GM12891 (cell line): ENCODE measurements at regions not wholly inside any gene's neighbourhood (a gene's known extent, or its start where the extent isn't known, plus 50 kb on each side); places are given as distances from the start of the nearest gene placed in this dataset.
"Not testable (repeated sequence)": the region's sequence is repeated elsewhere in the genome, so short reads cannot be mapped to it uniquely, and the experiment has no call there.

ENCODE experiments used
- DNase-seq: peaks from one replicate; pipeline ENCODE4 v3.0.0; 2011; ENCODE audit warnings: low spot score; ENCODE audit not compliant: insufficient read length
- FAIRE-seq: peaks from 2 replicates; lab custom pipeline; 2011; peaks lifted over from hg19 to GRCh38; lab: Jason Lieb, UNC
- PAX5 ChIP-seq: IDR thresholded peaks from 2 replicates; pipeline ENCODE4 v1.6.1; 2011; ENCODE audit warnings: low read length, moderate library complexity, mild to moderate bottlenecking; ENCODE audit not compliant: insufficient read depth, severe bottlenecking
- POLR2A ChIP-seq: IDR thresholded peaks from 2 replicates; pipeline ENCODE4 v1.6.1; 2011; ENCODE audit warnings: low read depth, low read length, control low read depth
- POLR2AphosphoS5 ChIP-seq: IDR thresholded peaks from 2 replicates; pipeline ENCODE4 v1.6.1; 2011; ENCODE audit warnings: low read depth, low read length, control low read depth
- POU2F2 ChIP-seq: IDR thresholded peaks from 2 replicates; pipeline ENCODE4 v1.6.1; 2011; ENCODE audit warnings: low read depth, mild to moderate bottlenecking, control low read depth, low read length, moderate library complexity
- SPI1 ChIP-seq: IDR thresholded peaks from 2 replicates; pipeline ENCODE4 v1.6.1; 2011; ENCODE audit warnings: low read depth, low read length, control low read depth
- TAF1 ChIP-seq: IDR thresholded peaks from 2 replicates; pipeline ENCODE4 v1.6.1; 2011; ENCODE audit warnings: low read depth, low read length, control low read depth

GRCh38 chr4:10388146-10388545, 69.1 kb downstream of the ZNF518B start:
- not testable (repeated sequence) for FAIRE-seq, DNase-seq

- TF ChIP-seq PAX5: no peak
- no peak for TF ChIP-seq POU2F2
- TF ChIP-seq TAF1: no peak
- no peak for TF ChIP-seq SPI1
- no peak for TF ChIP-seq POLR2AphosphoS5
- no peak for TF ChIP-seq POLR2A
- no peak for FAIRE-seq
- no peak for DNase-seq
These were observed 71.2 kb downstream of the ZNF518B start for GRCh38 chr4:10385994-10386394.

GRCh38 chr4:10384974-10385373, 72.3 kb downstream of the ZNF518B start:
- no peak for DNase-seq
- TF ChIP-seq SPI1: no peak
- TF ChIP-seq POU2F2: no peak
- TF ChIP-seq POLR2AphosphoS5: no peak
- no peak for TF ChIP-seq PAX5
- TF ChIP-seq POLR2A: no peak
- TF ChIP-seq TAF1: no peak
- no peak for FAIRE-seq

GRCh38 chr4:10383417-10383816, 73.8 kb downstream of the ZNF518B start:
- DNase-seq (no peak), FAIRE-seq (no peak)
- TF ChIP-seq POU2F2 (no peak), POLR2A (no peak)

GRCh38 chr4:10382171-10382570, 75.1 kb downstream of the ZNF518B start:
- DNase-seq, FAIRE-seq: not testable (repeated sequence)

GRCh38 chr4:10381146-10381545, 76.1 kb downstream of the ZNF518B start:
- TF ChIP-seq POU2F2 (no peak), PAX5 (no peak), SPI1 (no peak), POLR2A (no peak), TAF1 (no peak), POLR2AphosphoS5 (no peak)
- no peak for FAIRE-seq
- DNase-seq: no peak

GRCh38 chr4:10380735-10381134, 76.5 kb downstream of the ZNF518B start:
- TF ChIP-seq POLR2AphosphoS5 (no peak), SPI1 (no peak), POU2F2 (no peak), PAX5 (no peak), POLR2A (no peak), TAF1 (no peak)
- FAIRE-seq: no peak
- no peak for DNase-seq

GRCh38 chr4:10371869-10372471, 85.3 kb downstream of the ZNF518B start:
- no peak for TF ChIP-seq POU2F2
- no peak for TF ChIP-seq SPI1
- no peak for TF ChIP-seq TAF1
- TF ChIP-seq POLR2AphosphoS5: no peak
- TF ChIP-seq POLR2A: no peak
- TF ChIP-seq PAX5: no peak
- no peak for DNase-seq
- no peak for FAIRE-seq

- TF ChIP-seq POU2F2 (no peak), POLR2AphosphoS5 (no peak), TAF1 (no peak)
- no peak for FAIRE-seq
These were observed 86.1 kb downstream of the ZNF518B start for GRCh38 chr4:10371121-10371520.

GRCh38 chr4:10369517-10369916, 87.7 kb downstream of the ZNF518B start:
- FAIRE-seq: no peak
- no peak for DNase-seq
- TF ChIP-seq TAF1: no peak
- TF ChIP-seq POLR2AphosphoS5: no peak
- TF ChIP-seq SPI1: no peak
- no peak for TF ChIP-seq PAX5
- no peak for TF ChIP-seq POU2F2
- TF ChIP-seq POLR2A: no peak

More at GRCh38 chr4:10371121-10371520, 86.1 kb downstream of the ZNF518B start:
- DNase-seq: no peak

- DNase-seq (no peak), FAIRE-seq (no peak)
- TF ChIP-seq POU2F2 (no peak), POLR2AphosphoS5 (no peak), POLR2A (no peak), TAF1 (no peak), SPI1 (no peak), PAX5 (no peak)
These were observed 90.6 kb downstream of the ZNF518B start for GRCh38 chr4:10366628-10367027.
